BLaER1 treated with 17β-estradiol and CSF1 and Interleukin-3, amounts not matched to agents 10 nM and 100 nM (cell line): ENCODE measurements at regions not wholly inside any gene's neighbourhood (a gene's known extent, or its start where the extent isn't known, plus 50 kb on each side); places are given as distances from the start of the nearest gene placed in this dataset.

Source experiments
- H3K27ac ChIP-seq, 11 experiments: shearing (Covaris generic); formaldehyde crosslinking; 2 replicates each; pipeline ENCODE4 v1.8.1; 2022
- H3K27me3 ChIP-seq, 11 experiments: shearing (Covaris generic); formaldehyde crosslinking; 2 replicates each; pipeline ENCODE4 v1.8.1; 2022
- H3K36me3 ChIP-seq, 11 experiments: shearing (Covaris generic); formaldehyde crosslinking; 2 replicates each; pipeline ENCODE4 v1.8.1; 2022
- H3K4me1 ChIP-seq, 10 experiments: shearing (Covaris generic); formaldehyde crosslinking; 2 replicates each; pipeline ENCODE4 v1.8.1; 2022
- H3K4me2 ChIP-seq, 11 experiments: shearing (Covaris generic); formaldehyde crosslinking; 2 replicates each; pipeline ENCODE4 v1.8.1; 2022
- H3K4me3 ChIP-seq, 10 experiments: shearing (Covaris generic); formaldehyde crosslinking; 2 replicates each; pipeline ENCODE4 v1.8.1; 2022
- H3K9ac ChIP-seq, 11 experiments: shearing (Covaris generic); formaldehyde crosslinking; 2 replicates each; pipeline ENCODE4 v1.8.1; 2022
- H3K9me3 ChIP-seq, 11 experiments: shearing (Covaris generic); formaldehyde crosslinking; replicated peaks in 1 of 11; 2 replicates each; pipeline ENCODE4 v1.8.1; 2022
- H4K20me1 ChIP-seq, 11 experiments: shearing (Covaris generic); formaldehyde crosslinking; 2 replicates each; pipeline ENCODE4 v1.8.1; 2022
- Cebpa-rat ChIP-seq, 11 experiments: shearing (Covaris generic); IDR thresholded peaks; 2 replicates each; pipeline ENCODE4 v1.8.1; 2022

DNA sequence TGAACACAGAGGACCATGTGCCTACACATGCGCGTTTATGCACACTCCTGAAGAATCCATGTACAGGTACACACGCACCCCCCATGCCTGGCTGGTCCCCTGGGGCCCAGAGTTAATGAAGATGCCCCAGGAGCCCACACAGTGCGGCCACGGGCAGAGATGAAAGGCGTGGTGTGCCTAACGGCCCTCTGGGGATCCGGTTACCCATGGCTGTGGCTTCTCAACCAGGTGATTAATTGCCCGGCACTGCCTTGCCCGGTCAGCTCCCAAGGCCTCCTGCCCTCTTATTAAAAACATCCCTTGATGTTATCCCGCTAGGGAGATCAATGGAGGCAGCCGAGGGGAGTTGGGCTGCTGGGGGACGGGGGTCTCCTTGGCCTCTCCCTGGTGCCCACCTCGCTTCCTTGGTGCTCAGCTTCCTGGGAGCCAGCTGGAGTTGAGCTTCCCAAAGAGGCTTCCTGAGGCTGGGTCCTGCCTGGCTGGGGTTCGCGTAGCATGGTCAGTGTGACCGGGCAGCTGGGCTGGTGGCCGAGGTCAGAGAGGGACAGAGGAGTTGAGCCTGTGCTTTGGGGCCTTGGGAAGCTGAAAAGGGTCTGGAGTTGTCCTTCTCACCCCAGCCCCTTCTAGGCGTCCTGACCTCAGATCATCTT is 75.0 kb upstream of the WNT4 start:
- H3K4me1 ChIP-seq: peaks cover 0 to 5% (median 0%) of the 10 kb centered on the region in 10 experiments; a peak in 5 of 20 replicates
- peaks cover 0 to 7% (median 0%) of the 10 kb centered on the region in 11 experiments; a peak in 1 of 22 replicates for H4K20me1 ChIP-seq
- 0 out of 22 replicates have a peak overlapping the region, but pooled peaks of 2 of the 11 experiments have one; percentile 10 to 11 for H3K4me2 ChIP-seq
- no peak overlapping the region for H3K9ac ChIP-seq
- H3K36me3 ChIP-seq: no peaks in the 10 kb centered on the region
- H3K27ac ChIP-seq: no peak overlapping the region
- H3K4me3 ChIP-seq: no peak overlapping the region
- TF ChIP-seq Cebpa-rat (IDR thresholded peaks at IDR 0.05): no peak
- H3K27me3 ChIP-seq: peaks cover under 1 to 4% (median 2%) of the 10 kb centered on the region in 11 experiments; a peak in 12 of 22 replicates
- H3K9me3 ChIP-seq: no peaks in the 10 kb centered on the region

GRCh38 chr1:22218618-22219250 is 75.8 kb upstream of the WNT4 start:
- TF ChIP-seq Cebpa-rat (IDR thresholded peaks at IDR 0.05): no peak
- no peaks in the 10 kb centered on the region for H3K27me3 ChIP-seq
- H3K36me3 ChIP-seq: no peaks in the 10 kb centered on the region
- H3K27ac ChIP-seq: no peak overlapping the region
- no peaks in the 10 kb centered on the region for H3K9me3 ChIP-seq
- H3K4me2 ChIP-seq: no peak overlapping the region
- 0 out of 22 replicates have a peak, but pooled peaks cover 0 to 7% (median 0%) of the 10 kb centered on the region in 11 experiments for H4K20me1 ChIP-seq
- H3K4me1 ChIP-seq: peaks cover 0 to 3% (median 0%) of the 10 kb centered on the region in 10 experiments; a peak in 4 of 20 replicates
- no peak overlapping the region for H3K9ac ChIP-seq
- no peak overlapping the region for H3K4me3 ChIP-seq

- H3K4me2 ChIP-seq: no peak overlapping the region
- H3K36me3 ChIP-seq: no peaks in the 10 kb centered on the region
- H3K4me3 ChIP-seq: no peak overlapping the region
- TF ChIP-seq Cebpa-rat (IDR thresholded peaks at IDR 0.05): no peak
- no peak overlapping the region for H3K9ac ChIP-seq
- H4K20me1 ChIP-seq: 0 out of 22 replicates have a peak, but pooled peaks cover 0 to 4% (median 0%) of the 10 kb centered on the region in 11 experiments
- peaks cover 0 to 20% (median 14%) of the 10 kb centered on the region in 10 experiments; a peak in 14 of 20 replicates for H3K4me1 ChIP-seq
- no peak overlapping the region for H3K27ac ChIP-seq
- no peaks in the 10 kb centered on the region for H3K27me3 ChIP-seq
- H3K9me3 ChIP-seq: peaks cover 0 to 6% (median 0%) of the 10 kb centered on the region in 11 experiments; a peak in 2 of 22 replicates
Measured at GRCh38 chr1:22221233-22221780, 78.4 kb upstream of the WNT4 start.

DNA sequence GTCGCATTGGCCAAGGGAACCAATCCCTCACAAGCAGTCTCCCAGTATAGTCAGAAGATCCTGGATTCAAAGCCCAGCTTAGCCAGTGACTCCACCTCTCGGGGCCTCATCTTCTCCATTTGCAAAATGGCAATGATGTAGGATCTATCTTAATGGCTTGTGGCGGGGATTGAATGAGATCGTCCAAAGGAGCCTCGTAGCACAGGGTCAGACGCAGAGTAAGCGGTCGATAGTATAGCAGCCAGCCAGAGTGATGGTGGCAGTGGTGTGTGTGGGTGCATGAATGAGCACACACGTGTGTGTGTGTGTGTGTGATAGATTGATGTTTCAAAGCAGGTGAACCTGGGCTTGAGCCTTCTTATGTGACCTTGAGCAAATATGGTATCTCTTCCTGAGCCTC is 79.8 kb upstream of the WNT4 start:
- Histone ChIP-seq H3K36me3 (no peaks in the 10 kb centered on the region), H3K9me3 (peaks cover 0 to 6% (median 0%) of the 10 kb centered on the region in 11 experiments; a peak in 2 of 22 replicates), H3K4me1 (peaks cover 0 to 23% (median 15%) of the 10 kb centered on the region in 10 experiments; a peak in 14 of 20 replicates), H3K27me3 (no peaks in the 10 kb centered on the region), H3K27ac (no peak overlapping the region), H3K9ac (no peak overlapping the region), H3K4me2 (no peak overlapping the region), H3K4me3 (no peak overlapping the region), H4K20me1 (no peaks in the 10 kb centered on the region)
- TF ChIP-seq Cebpa-rat (IDR thresholded peaks at IDR 0.05): no peak

DNA sequence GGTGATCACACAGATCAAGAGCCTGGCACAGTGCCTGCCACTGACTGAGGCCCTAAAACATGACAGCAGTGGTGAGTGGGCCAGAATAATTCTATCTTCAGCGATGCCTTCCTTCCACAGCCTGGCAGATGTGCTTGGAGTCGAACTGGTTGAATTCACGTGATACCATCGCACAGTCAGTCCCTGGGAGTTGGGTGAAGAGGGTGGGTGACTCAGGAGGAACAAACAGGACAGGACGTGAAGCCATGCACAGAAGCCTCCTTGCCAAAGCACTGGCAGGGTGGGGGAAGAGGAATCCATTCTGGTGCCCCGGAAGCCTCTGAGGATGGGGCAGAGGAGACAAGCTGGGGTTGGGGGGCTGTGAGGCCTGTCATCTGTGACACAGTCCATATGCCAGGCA is 80.3 kb upstream of the WNT4 start:
- peaks cover 0 to 6% (median 0%) of the 10 kb centered on the region in 11 experiments; a peak in 2 of 22 replicates for H3K9me3 ChIP-seq
- H4K20me1 ChIP-seq: no peaks in the 10 kb centered on the region
- no peak overlapping the region for H3K27ac ChIP-seq
- H3K27me3 ChIP-seq: no peaks in the 10 kb centered on the region
- no peak overlapping the region for H3K9ac ChIP-seq
- H3K4me2 ChIP-seq: no peak overlapping the region
- H3K4me3 ChIP-seq: no peak overlapping the region
- peaks cover 0 to 23% (median 15%) of the 10 kb centered on the region in 10 experiments; a peak in 14 of 20 replicates for H3K4me1 ChIP-seq
- H3K36me3 ChIP-seq: no peaks in the 10 kb centered on the region
- TF ChIP-seq Cebpa-rat (IDR thresholded peaks at IDR 0.05): no peak

DNA sequence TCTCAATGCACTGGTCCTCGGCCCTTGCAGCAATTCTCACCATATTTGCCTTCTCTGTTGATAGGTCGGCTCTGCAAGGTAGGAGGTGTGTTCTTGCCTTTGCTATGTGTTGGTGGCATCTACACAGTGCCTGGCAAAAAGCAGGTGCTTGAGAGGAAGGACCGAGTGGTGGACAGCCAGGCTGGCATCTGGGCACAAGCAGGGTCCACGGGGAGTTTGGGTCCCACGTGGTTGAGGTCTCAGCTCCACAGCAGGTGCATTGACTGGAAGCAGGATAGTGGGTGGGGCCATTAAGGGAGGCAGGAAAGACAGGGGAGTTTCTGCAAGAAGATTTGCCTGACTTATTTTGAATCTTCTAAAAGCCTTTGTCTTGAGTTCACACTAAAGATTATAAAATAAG is 81.2 kb upstream of the WNT4 start:
- H3K36me3 ChIP-seq: no peaks in the 10 kb centered on the region
- TF ChIP-seq Cebpa-rat (IDR thresholded peaks at IDR 0.05): no peak
- no peak overlapping the region for H3K4me3 ChIP-seq
- no peak overlapping the region for H3K9ac ChIP-seq
- peaks cover 0 to 23% (median 15%) of the 10 kb centered on the region in 10 experiments; a peak in 14 of 20 replicates for H3K4me1 ChIP-seq
- H3K27me3 ChIP-seq: no peaks in the 10 kb centered on the region
- H3K4me2 ChIP-seq: peak overlapping the region in 5 of 11 experiments; percentile 0 to 51 (median 17); a peak in 5 of 22 replicates
- H3K9me3 ChIP-seq: peaks cover 0 to 6% (median 0%) of the 10 kb centered on the region in 11 experiments; a peak in 2 of 22 replicates
- H3K27ac ChIP-seq: no peak overlapping the region
- H4K20me1 ChIP-seq: no peaks in the 10 kb centered on the region

GRCh38 chr1:22224631-22225030 is 81.7 kb upstream of the WNT4 start:
- Histone ChIP-seq H3K36me3 (no peaks in the 10 kb centered on the region), H3K9me3 (peaks cover 0 to 6% (median 0%) of the 10 kb centered on the region in 11 experiments; a peak in 2 of 22 replicates), H3K4me1 (peaks cover 0 to 23% (median 15%) of the 10 kb centered on the region in 10 experiments; a peak in 14 of 20 replicates), H3K27ac (no peak overlapping the region), H3K4me3 (no peak overlapping the region), H4K20me1 (no peaks in the 10 kb centered on the region), H3K27me3 (no peaks in the 10 kb centered on the region), H3K9ac (no peak overlapping the region), H3K4me2 (peak overlapping the region in 5 of 11 experiments; percentile 0 to 51 (median 17); a peak in 5 of 22 replicates)
- TF ChIP-seq Cebpa-rat (IDR thresholded peaks at IDR 0.05): no peak

DNA sequence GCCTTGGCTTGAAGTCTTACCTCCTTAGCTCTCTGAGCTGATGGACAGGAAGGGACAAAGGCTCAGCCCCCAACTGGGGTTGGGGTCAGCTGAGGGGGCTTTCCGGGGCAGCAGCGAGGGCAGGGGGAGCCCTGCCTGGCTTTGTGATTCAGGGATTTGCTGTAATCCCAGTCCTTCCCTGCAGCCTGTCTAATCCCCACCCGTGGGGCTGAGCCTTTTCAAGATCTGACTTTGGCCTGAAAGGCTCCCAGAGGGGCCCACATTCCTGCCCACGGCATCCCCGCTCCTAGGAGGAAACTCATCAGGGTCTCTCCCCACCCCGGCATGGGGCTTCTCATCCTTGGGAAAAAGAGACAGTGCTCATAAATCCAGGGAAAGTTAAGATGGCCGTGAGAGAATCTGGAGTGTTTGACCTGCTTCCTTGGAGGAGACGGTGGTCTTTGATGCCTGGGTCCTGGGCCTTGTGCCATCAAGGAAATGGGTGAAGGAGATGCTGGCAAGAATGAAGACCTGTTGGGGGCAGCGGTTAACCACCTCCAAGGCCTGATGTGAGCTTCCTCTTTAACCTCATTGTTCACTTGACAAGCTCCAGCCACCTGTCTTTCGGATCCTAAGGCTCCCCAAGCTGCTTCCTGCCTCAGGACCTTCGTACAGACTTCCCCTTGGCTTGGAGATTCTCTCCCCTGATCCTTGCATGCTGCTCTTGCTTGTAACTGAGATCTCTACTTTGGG is 83.1 kb upstream of the WNT4 start:
- no peak overlapping the region for H3K27ac ChIP-seq
- peaks cover 0 to 6% (median 0%) of the 10 kb centered on the region in 11 experiments; a peak in 2 of 22 replicates for H3K9me3 ChIP-seq
- peaks cover 0 to 23% (median 15%) of the 10 kb centered on the region in 10 experiments; a peak in 14 of 20 replicates for H3K4me1 ChIP-seq
- H3K9ac ChIP-seq: no peak overlapping the region
- peak overlapping the region in 8 of 11 experiments; percentile 19 to 71 (median 35); a peak in 14 of 22 replicates for H3K4me2 ChIP-seq
- H3K4me3 ChIP-seq: no peak overlapping the region
- no peaks in the 10 kb centered on the region for H3K36me3 ChIP-seq
- H3K27me3 ChIP-seq: no peaks in the 10 kb centered on the region
- no peak for TF ChIP-seq Cebpa-rat (IDR thresholded peaks at IDR 0.05)
- H4K20me1 ChIP-seq: no peaks in the 10 kb centered on the region
